H1 (cell line): ENCODE measurements at regions not wholly inside any gene's neighbourhood (a gene's known extent, or its start where the extent isn't known, plus 50 kb on each side); places are given as distances from the start of the nearest gene placed in this dataset.

ENCODE experiments used
- YY1 ChIP-seq: IDR thresholded peaks from 2 replicates; pipeline ENCODE4 v1.6.1; 2011; ENCODE audit warnings: low read depth, mild to moderate bottlenecking, low read length
- TF ChIP-seq, protein P1 (sequence below): IDR thresholded peaks from 2 replicates; pipeline ENCODE4 v1.6.1; 2012; ENCODE audit warnings: inconsistent platforms

- no peak for TF ChIP-seq YY1
- TF ChIP-seq, protein P1, sequence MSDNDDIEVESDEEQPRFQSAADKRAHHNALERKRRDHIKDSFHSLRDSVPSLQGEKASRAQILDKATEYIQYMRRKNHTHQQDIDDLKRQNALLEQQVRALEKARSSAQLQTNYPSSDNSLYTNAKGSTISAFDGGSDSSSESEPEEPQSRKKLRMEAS = no peak
Observed at GRCh38 chr4:137200322-137200721, 332.0 kb downstream of the PCDH18 start (continued).
